Suprapubic skin (tissue), 4 donors: ENCODE measurements at regions not wholly inside any gene's neighbourhood (a gene's known extent, or its start where the extent isn't known, plus 50 kb on each side); places are given as distances from the start of the nearest gene placed in this dataset.

ENCODE experiments used
- CTCF ChIP-seq, 2 donors: fragments of 200-600 bp in 1 of 2; fragments of 450-650 bp in 1 of 2; sonication (generic) in 1 of 2; IDR thresholded peaks; one replicate each; pipeline ENCODE4 v1.5.1; 2016 to 2019; ENCODE audit warnings: antibody characterized with exemption in 2 of 2, mild to moderate bottlenecking in 1 of 2, moderate library complexity in 1 of 2
- POLR2A ChIP-seq, 2 donors: fragments of 450-650 bp; IDR thresholded peaks; one replicate each; pipeline ENCODE4 v1.6.1; 2017; ENCODE audit warnings: antibody characterized with exemption in 2 of 2, mild to moderate bottlenecking in 2 of 2, moderate library complexity in 2 of 2
- POLR2AphosphoS5 ChIP-seq, 3 donors: sonication (generic); formaldehyde crosslinking; IDR thresholded peaks; one replicate each; pipeline ENCODE4 v1.6.1; 2017; ENCODE audit warnings: antibody characterized with exemption in 3 of 3

- TF ChIP-seq CTCF (IDR thresholded peaks at IDR 0.05) (no peak), POLR2A (IDR thresholded peaks at IDR 0.05) (no peak), POLR2AphosphoS5 (IDR thresholded peaks at IDR 0.05) (no peak)
Measured at GRCh38 chr14:53881161-53881871, 75.3 kb downstream of the BMP4 start.
